Esophagus (tissue), 2 donors: ENCODE measurements at regions not wholly inside any gene's neighbourhood (a gene's known extent, or its start where the extent isn't known, plus 50 kb on each side); places are given as distances from the start of the nearest gene placed in this dataset.

ENCODE experiments used
- H3K27ac ChIP-seq, 2 donors: one replicate each; pipeline ENCODE4 v1.5.1; 2013; ENCODE audit warnings: low read depth in 2 of 2, mild to moderate bottlenecking in 2 of 2, inconsistent platforms in 1 of 2, low read length in 1 of 2, moderate library complexity in 1 of 2
- H3K27me3 ChIP-seq, 2 donors: one replicate each; pipeline ENCODE4 v1.6.1; 2013; ENCODE audit warnings: low read length in 2 of 2, control low read depth in 1 of 2, mild to moderate bottlenecking in 1 of 2; ENCODE audit not compliant: insufficient read depth in 2 of 2, control insufficient read depth in 1 of 2
- H3K36me3 ChIP-seq, 2 donors: one replicate each; pipeline ENCODE4 v1.6.1; 2013; ENCODE audit warnings: low read length in 1 of 2; ENCODE audit not compliant: control insufficient read depth in 2 of 2, insufficient read depth in 2 of 2
- H3K4me1 ChIP-seq, 2 donors: one replicate each; pipeline ENCODE4 v1.6.1; 2013; ENCODE audit warnings: low read length in 1 of 2; ENCODE audit not compliant: control insufficient read depth in 2 of 2, insufficient read depth in 2 of 2
- H3K4me3 ChIP-seq, 2 donors: one replicate each; pipeline ENCODE4 v1.5.1; 2013; ENCODE audit warnings: low read length in 2 of 2, mild to moderate bottlenecking in 2 of 2, low read depth in 1 of 2, moderate library complexity in 1 of 2
- H3K9me3 ChIP-seq, 2 donors: one replicate each; pipeline ENCODE4 v1.6.1; 2013; ENCODE audit warnings: mild to moderate bottlenecking in 2 of 2, low read depth in 1 of 2, low read length in 1 of 2, moderate library complexity in 1 of 2; ENCODE audit not compliant: control insufficient read depth in 2 of 2, insufficient read depth in 1 of 2
- WGBS, 2 donors: extraction: QIAGEN DNeasy Blood & Tissue Kit; methylation state at CpG; one replicate each; pipeline ENCODE4 v1.1.7; 2013; 5-methylcytosine and 5-hydroxymethylcytosine counted together
- donor health status: healthy with polysubstance abuse.
- donor health status: Bipolar disorder and iron deficiency.

- no peaks in the 10 kb centered on the region for H3K27me3 ChIP-seq
- H3K4me1 ChIP-seq, result no peaks in the 10 kb centered on the region
- peaks cover 0 to 8% of the 10 kb centered on the region in 2 donors for H3K9me3 ChIP-seq
- 83 to 84% methylated on average over 6 of the region's 6 CpGs for WGBS, 2 donors
- H3K4me3 ChIP-seq, result no peak overlapping the region
- no peak overlapping the region for H3K27ac ChIP-seq
- H3K36me3 ChIP-seq, result no peaks in the 10 kb centered on the region
Measured at GRCh38 chr18:55838319-55838718, 250.3 kb upstream of the TCF4 start.

GRCh38 chr18:55833543-55833942 is 245.6 kb upstream of the TCF4 start:
- Histone ChIP-seq H3K4me3 (no peak overlapping the region), H3K27ac (no peak overlapping the region), H3K36me3 (no peaks in the 10 kb centered on the region), H3K27me3 (no peaks in the 10 kb centered on the region), H3K9me3 (peaks cover 0 to 3% of the 10 kb centered on the region in 2 donors), H3K4me1 (no peaks in the 10 kb centered on the region)
- WGBS, 2 donors, result 55 to 63% methylated on average over 4 of the region's 4 CpGs

- H3K27ac ChIP-seq, result no peak overlapping the region
- no peaks in the 10 kb centered on the region for H3K4me1 ChIP-seq
- H3K4me3 ChIP-seq, result no peak overlapping the region
- H3K9me3 ChIP-seq, result no peaks in the 10 kb centered on the region
- no peaks in the 10 kb centered on the region for H3K36me3 ChIP-seq
- H3K27me3 ChIP-seq, result no peaks in the 10 kb centered on the region
- WGBS, 2 donors, result 84 to 85% methylated on average over 10 of the region's 10 CpGs
Measured at GRCh38 chr18:55830544-55830943, 242.6 kb upstream of the TCF4 start.

GRCh38 chr18:55821219-55821618 is 233.2 kb upstream of the TCF4 start:
- WGBS, 2 donors, result 56 to 57% methylated on average over 2 of the region's 2 CpGs

GRCh38 chr18:55819448-55819847 is 231.5 kb upstream of the TCF4 start:
- H3K27ac ChIP-seq, result no peak overlapping the region
- H3K9me3 ChIP-seq, result no peaks in the 10 kb centered on the region
- H3K4me3 ChIP-seq, result no peak overlapping the region
- no peaks in the 10 kb centered on the region for H3K27me3 ChIP-seq
- no peaks in the 10 kb centered on the region for H3K36me3 ChIP-seq
- H3K4me1 ChIP-seq, result no peaks in the 10 kb centered on the region
- 95 to 96% methylated on average over 3 of the region's 3 CpGs for WGBS, 2 donors

More at GRCh38 chr18:55821219-55821618, 233.2 kb upstream of the TCF4 start:
- Histone ChIP-seq H3K9me3 (no peaks in the 10 kb centered on the region), H3K4me3 (no peak overlapping the region), H3K36me3 (no peaks in the 10 kb centered on the region), H3K4me1 (no peaks in the 10 kb centered on the region), H3K27me3 (no peaks in the 10 kb centered on the region), H3K27ac (no peak overlapping the region)

GRCh38 chr18:55818284-55818683 is 230.3 kb upstream of the TCF4 start:
- Histone ChIP-seq H3K4me3 (no peak overlapping the region), H3K9me3 (no peaks in the 10 kb centered on the region), H3K36me3 (no peaks in the 10 kb centered on the region), H3K27ac (no peak overlapping the region), H3K4me1 (no peaks in the 10 kb centered on the region), H3K27me3 (no peaks in the 10 kb centered on the region)
- 77 to 81% methylated on average over 1 of the region's 1 CpG for WGBS, 2 donors

GRCh38 chr18:55811925-55812324 is 223.9 kb upstream of the TCF4 start:
- no peak overlapping the region for H3K27ac ChIP-seq
- H3K4me3 ChIP-seq, result no peak overlapping the region
- H3K9me3 ChIP-seq, result no peaks in the 10 kb centered on the region
- no peaks in the 10 kb centered on the region for H3K27me3 ChIP-seq
- H3K36me3 ChIP-seq, result no peaks in the 10 kb centered on the region
- H3K4me1 ChIP-seq, result no peaks in the 10 kb centered on the region
- WGBS, 2 donors, result 57 to 58% methylated on average over 3 of the region's 3 CpGs

GRCh38 chr18:55805666-55806065 is 217.7 kb upstream of the TCF4 start:
- 83 to 86% methylated on average over 3 of the region's 3 CpGs for WGBS, 2 donors
- Histone ChIP-seq H3K4me1 (no peaks in the 10 kb centered on the region), H3K9me3 (no peaks in the 10 kb centered on the region), H3K27me3 (no peaks in the 10 kb centered on the region), H3K27ac (no peak overlapping the region), H3K4me3 (no peak overlapping the region), H3K36me3 (no peaks in the 10 kb centered on the region)

- Histone ChIP-seq H3K4me1 (no peaks in the 10 kb centered on the region), H3K9me3 (no peaks in the 10 kb centered on the region), H3K27me3 (peaks cover 0 to 4% of the 10 kb centered on the region in 2 donors), H3K4me3 (no peak overlapping the region), H3K36me3 (no peaks in the 10 kb centered on the region), H3K27ac (no peak overlapping the region)
- WGBS, 2 donors, result 59 to 65% methylated on average over 2 of the region's 2 CpGs
Measured at GRCh38 chr18:55795101-55795669, 207.2 kb upstream of the TCF4 start.

- no peak overlapping the region for H3K4me3 ChIP-seq
- no peaks in the 10 kb centered on the region for H3K36me3 ChIP-seq
- H3K27ac ChIP-seq, result no peak overlapping the region
- WGBS, 2 donors, result 67 to 70% methylated on average over 8 of the region's 8 CpGs
- no peaks in the 10 kb centered on the region for H3K9me3 ChIP-seq
- peaks cover 0 to 4% of the 10 kb centered on the region in 2 donors for H3K27me3 ChIP-seq
- H3K4me1 ChIP-seq, result no peaks in the 10 kb centered on the region
Measured at GRCh38 chr18:55794288-55795052, 206.5 kb upstream of the TCF4 start.
